HCT116 (cell line): ENCODE measurements at regions not wholly inside any gene's neighbourhood (a gene's known extent, or its start where the extent isn't known, plus 50 kb on each side); places are given as distances from the start of the nearest gene placed in this dataset.

Experiments
- ELF1 ChIP-seq: IDR thresholded peaks from 2 replicates; pipeline ENCODE4 v1.6.1; 2012; ENCODE audit warnings: low read depth, borderline replicate concordance
- EZH2 ChIP-seq: fragments of 200-600 bp; sonication (generic); IDR thresholded peaks from 2 replicates; pipeline ENCODE4 v1.6.1; 2017; ENCODE audit warnings: antibody characterized with exemption, mixed run types
- EZH2phosphoT487 ChIP-seq: fragments of 200-600 bp; IDR thresholded peaks from 2 replicates; pipeline ENCODE4 v1.6.1; 2018; ENCODE audit warnings: antibody characterized with exemption, borderline replicate concordance
- FOSL1 ChIP-seq: IDR thresholded peaks from 2 replicates; pipeline ENCODE4 v1.6.1; 2012; ENCODE audit warnings: low read depth
- JUND ChIP-seq: IDR thresholded peaks from 2 replicates; pipeline ENCODE4 v1.6.1; 2012
- POLR2A ChIP-seq: IDR thresholded peaks from 2 replicates; pipeline ENCODE4 v1.7.0; 2011; ENCODE audit warnings: borderline replicate concordance; ENCODE audit not compliant: insufficient read depth, insufficient read length; ENCODE audit errors: extremely low read depth
- POLR2AphosphoS5 ChIP-seq: IDR thresholded peaks from 2 replicates; pipeline ENCODE4 v1.6.1; 2011; ENCODE audit warnings: mild to moderate bottlenecking, low read depth, low read length, moderate library complexity
- SP1 ChIP-seq: IDR thresholded peaks from 2 replicates; pipeline ENCODE4 v1.6.1; 2012; ENCODE audit warnings: low read depth
- SRF ChIP-seq: IDR thresholded peaks from 2 replicates; pipeline ENCODE4 v1.6.1; 2012; ENCODE audit warnings: low read depth
- TF ChIP-seq, protein P1 (sequence below), 3 experiments: fragments of 200-600 bp in 1 of 3; sonication (generic) in 1 of 3; IDR thresholded peaks in 2 of 3; conservative IDR thresholded peaks in 1 of 3; 2 replicates each; pipeline ENCODE4 v1.5.1; 2012 to 2017; ENCODE audit warnings: low read depth in 2 of 3, low read length in 2 of 3, antibody characterized with exemption in 1 of 3, borderline replicate concordance in 1 of 3, control low read depth in 1 of 3, mild to moderate bottlenecking in 1 of 3, mixed read lengths in 1 of 3, mixed run types in 1 of 3, moderate library complexity in 1 of 3; ENCODE audit not compliant: insufficient read depth in 1 of 3
- TF ChIP-seq, protein P2 (sequence below): IDR thresholded peaks from 2 replicates; pipeline ENCODE4 v1.6.1; 2011; ENCODE audit warnings: mild to moderate bottlenecking, low read length, moderate library complexity; ENCODE audit not compliant: insufficient replicate concordance; ENCODE audit errors: extremely low read depth
- TF ChIP-seq, protein P3 (sequence below): IDR thresholded peaks from 2 replicates; pipeline ENCODE4 v1.6.1; 2012

DNA sequence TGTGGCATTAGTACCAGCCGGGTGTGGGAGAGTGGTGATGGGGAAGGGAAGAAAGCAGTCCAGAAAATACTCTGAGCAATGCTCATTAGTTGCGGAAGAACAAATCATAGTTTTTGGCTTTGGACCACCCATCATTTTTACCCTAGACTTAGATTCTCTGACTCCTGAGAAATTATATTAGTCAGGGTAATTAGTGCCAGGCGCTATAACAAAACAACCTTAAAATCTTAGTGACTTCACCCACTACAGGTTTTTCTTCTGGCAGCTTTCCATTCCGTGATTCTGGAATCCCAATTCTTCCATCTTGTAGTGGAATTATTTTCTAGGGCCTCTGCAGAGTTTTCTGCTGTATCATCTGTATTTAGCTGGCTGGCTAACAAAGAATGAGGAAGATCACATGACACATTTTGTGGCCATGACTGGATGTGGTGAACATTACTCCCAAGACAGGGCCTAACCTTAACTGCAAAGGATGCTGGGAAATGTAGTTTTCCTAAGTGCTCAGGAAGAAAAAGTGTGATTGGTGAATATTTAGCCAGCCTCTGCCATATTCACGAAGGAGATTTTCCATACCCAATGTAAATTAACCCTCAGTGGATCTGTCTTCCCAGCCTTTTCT lies 373.0 kb upstream of the MEF2C start:
- TF ChIP-seq, protein P1, sequence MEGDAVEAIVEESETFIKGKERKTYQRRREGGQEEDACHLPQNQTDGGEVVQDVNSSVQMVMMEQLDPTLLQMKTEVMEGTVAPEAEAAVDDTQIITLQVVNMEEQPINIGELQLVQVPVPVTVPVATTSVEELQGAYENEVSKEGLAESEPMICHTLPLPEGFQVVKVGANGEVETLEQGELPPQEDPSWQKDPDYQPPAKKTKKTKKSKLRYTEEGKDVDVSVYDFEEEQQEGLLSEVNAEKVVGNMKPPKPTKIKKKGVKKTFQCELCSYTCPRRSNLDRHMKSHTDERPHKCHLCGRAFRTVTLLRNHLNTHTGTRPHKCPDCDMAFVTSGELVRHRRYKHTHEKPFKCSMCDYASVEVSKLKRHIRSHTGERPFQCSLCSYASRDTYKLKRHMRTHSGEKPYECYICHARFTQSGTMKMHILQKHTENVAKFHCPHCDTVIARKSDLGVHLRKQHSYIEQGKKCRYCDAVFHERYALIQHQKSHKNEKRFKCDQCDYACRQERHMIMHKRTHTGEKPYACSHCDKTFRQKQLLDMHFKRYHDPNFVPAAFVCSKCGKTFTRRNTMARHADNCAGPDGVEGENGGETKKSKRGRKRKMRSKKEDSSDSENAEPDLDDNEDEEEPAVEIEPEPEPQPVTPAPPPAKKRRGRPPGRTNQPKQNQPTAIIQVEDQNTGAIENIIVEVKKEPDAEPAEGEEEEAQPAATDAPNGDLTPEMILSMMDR (IDR thresholded peaks at IDR 0.05 in 2 of 3, conservative IDR thresholded peaks at IDR 0.05 in 1 of 3; ENCODE audit: borderline replicate concordance in 1 of 3, insufficient read depth in 1 of 3, low read depth in 2 of 3, low read length in 2 of 3): no peak
- TF ChIP-seq JUND (no peak), EZH2phosphoT487 (no peak), POLR2A (no peak), EZH2 (no peak), POLR2AphosphoS5 (no peak), SP1 (no peak), FOSL1 (no peak), SRF (no peak), ELF1 (no peak)
- TF ChIP-seq, protein P2, sequence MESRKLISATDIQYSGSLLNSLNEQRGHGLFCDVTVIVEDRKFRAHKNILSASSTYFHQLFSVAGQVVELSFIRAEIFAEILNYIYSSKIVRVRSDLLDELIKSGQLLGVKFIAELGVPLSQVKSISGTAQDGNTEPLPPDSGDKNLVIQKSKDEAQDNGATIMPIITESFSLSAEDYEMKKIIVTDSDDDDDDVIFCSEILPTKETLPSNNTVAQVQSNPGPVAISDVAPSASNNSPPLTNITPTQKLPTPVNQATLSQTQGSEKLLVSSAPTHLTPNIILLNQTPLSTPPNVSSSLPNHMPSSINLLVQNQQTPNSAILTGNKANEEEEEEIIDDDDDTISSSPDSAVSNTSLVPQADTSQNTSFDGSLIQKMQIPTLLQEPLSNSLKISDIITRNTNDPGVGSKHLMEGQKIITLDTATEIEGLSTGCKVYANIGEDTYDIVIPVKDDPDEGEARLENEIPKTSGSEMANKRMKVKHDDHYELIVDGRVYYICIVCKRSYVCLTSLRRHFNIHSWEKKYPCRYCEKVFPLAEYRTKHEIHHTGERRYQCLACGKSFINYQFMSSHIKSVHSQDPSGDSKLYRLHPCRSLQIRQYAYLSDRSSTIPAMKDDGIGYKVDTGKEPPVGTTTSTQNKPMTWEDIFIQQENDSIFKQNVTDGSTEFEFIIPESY: no peak
- TF ChIP-seq, protein P3, sequence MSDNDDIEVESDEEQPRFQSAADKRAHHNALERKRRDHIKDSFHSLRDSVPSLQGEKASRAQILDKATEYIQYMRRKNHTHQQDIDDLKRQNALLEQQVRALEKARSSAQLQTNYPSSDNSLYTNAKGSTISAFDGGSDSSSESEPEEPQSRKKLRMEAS: no peak
